ENCODE measurements at regions not wholly inside any gene's neighbourhood (a gene's known extent, or its start where the extent isn't known, plus 50 kb on each side); places are given as distances from the start of the nearest gene placed in this dataset.

DNA sequence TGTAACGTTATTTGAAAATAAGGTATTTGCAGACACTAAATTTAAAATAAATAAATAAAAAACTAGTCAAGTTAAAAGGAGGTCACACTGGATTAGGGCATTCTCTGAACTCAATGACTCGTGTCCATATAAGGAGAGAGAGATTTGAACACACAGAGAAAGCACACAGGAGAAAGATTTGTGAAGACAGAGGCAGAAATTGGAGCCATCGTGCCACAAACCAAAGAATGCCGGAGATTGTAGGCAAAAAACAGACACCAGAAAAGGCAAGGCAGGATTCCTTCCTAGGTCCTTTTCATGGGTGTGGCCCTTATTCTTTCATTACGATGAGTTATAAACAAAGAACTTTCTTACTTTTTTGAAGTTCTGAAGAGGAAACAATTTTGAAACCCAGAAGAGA, 981.5 kb downstream of the DCDC2C start:
- no peak for TF ChIP-seq POLR2AphosphoS5 (IDR thresholded peaks at IDR 0.05; ENCODE audit: low read depth, low read length)
- no peak for TF ChIP-seq SIN3A (IDR thresholded peaks at IDR 0.05; ENCODE audit: borderline replicate concordance, insufficient read depth, low read length)
- no peak for TF ChIP-seq TAF1 (IDR thresholded peaks at IDR 0.05; ENCODE audit: borderline replicate concordance, insufficient read depth, low read length)
